Suprapubic skin (tissue), 4 donors: ENCODE measurements at regions not wholly inside any gene's neighbourhood (a gene's known extent, or its start where the extent isn't known, plus 50 kb on each side); places are given as distances from the start of the nearest gene placed in this dataset.

Experiments used
- DNase-seq, 2 donors: peaks; one replicate each; pipeline ENCODE4 v3.0.0-alpha.2; 2019; ENCODE audit warnings: low spot score in 2 of 2
- H3K27ac ChIP-seq: fragments of 200-600 bp; sonication (generic); one replicate; pipeline ENCODE4 v1.5.1; 2019
- H3K27me3 ChIP-seq: fragments of 200-600 bp; sonication (generic); one replicate; pipeline ENCODE4 v1.5.1; 2019
- H3K36me3 ChIP-seq: fragments of 200-600 bp; sonication (generic); one replicate; pipeline ENCODE4 v1.5.1; 2019
- H3K4me1 ChIP-seq: fragments of 200-600 bp; sonication (generic); one replicate; pipeline ENCODE4 v1.5.1; 2019
- H3K4me3 ChIP-seq: fragments of 200-600 bp; sonication (generic); one replicate; pipeline ENCODE4 v1.5.1; 2019; ENCODE audit warnings: mild to moderate bottlenecking
- H3K9me3 ChIP-seq: fragments of 200-600 bp; sonication (generic); one replicate; pipeline ENCODE4 v1.5.1; 2019
- EP300 ChIP-seq: sonication (generic); formaldehyde crosslinking; IDR thresholded peaks from one replicate; pipeline ENCODE4 v1.6.1; 2017; ENCODE audit warnings: antibody characterized with exemption
- POLR2A ChIP-seq, 2 donors: fragments of 450-650 bp; IDR thresholded peaks; one replicate each; pipeline ENCODE4 v1.6.1; 2017; ENCODE audit warnings: antibody characterized with exemption in 2 of 2, mild to moderate bottlenecking in 2 of 2, moderate library complexity in 2 of 2
- POLR2AphosphoS5 ChIP-seq, 3 donors: sonication (generic); formaldehyde crosslinking; IDR thresholded peaks; one replicate each; pipeline ENCODE4 v1.6.1; 2017; ENCODE audit warnings: antibody characterized with exemption in 3 of 3
- WGBS: methylation state at CpG from one replicate; pipeline ENCODE4 v1.1.5; 2018; 5-methylcytosine and 5-hydroxymethylcytosine counted together
- TF ChIP-seq, protein P1 (sequence below), 2 donors: fragments of 200-600 bp in 1 of 2; fragments of 450-650 bp in 1 of 2; sonication (generic) in 1 of 2; IDR thresholded peaks; one replicate each; pipeline ENCODE4 v1.5.1; 2016 to 2019; ENCODE audit warnings: antibody characterized with exemption in 2 of 2, mild to moderate bottlenecking in 1 of 2, moderate library complexity in 1 of 2

DNA sequence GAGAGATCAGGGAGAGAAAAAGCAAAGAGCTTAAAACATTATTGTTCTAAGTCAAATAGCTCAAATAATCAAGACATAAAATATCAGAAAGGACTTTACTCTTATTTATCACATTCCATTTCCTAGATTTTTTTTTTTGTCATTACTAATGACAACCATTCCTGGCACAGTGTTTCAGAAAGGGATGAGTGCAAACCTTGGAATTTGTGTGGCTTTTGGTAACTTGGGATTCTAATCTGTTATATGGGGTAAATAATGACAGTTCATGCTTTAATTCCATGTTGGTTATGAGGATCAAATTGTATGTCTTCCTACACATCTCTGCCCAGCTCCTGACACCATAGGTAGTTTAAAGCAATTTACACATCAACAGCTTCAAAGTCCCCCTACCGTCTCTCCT lies 358.4 kb upstream of the ADGRL4 start:
- Histone ChIP-seq H3K9me3 (no peaks in the 10 kb centered on the region), H3K4me3 (no peak overlapping the region), H3K27me3 (no peaks in the 10 kb centered on the region), H3K36me3 (no peaks in the 10 kb centered on the region), H3K27ac (no peak overlapping the region), H3K4me1 (no peaks in the 10 kb centered on the region)
- no peak for TF ChIP-seq POLR2AphosphoS5 (IDR thresholded peaks at IDR 0.05)
- no peak for TF ChIP-seq POLR2A (IDR thresholded peaks at IDR 0.05)
- TF ChIP-seq, protein P1, sequence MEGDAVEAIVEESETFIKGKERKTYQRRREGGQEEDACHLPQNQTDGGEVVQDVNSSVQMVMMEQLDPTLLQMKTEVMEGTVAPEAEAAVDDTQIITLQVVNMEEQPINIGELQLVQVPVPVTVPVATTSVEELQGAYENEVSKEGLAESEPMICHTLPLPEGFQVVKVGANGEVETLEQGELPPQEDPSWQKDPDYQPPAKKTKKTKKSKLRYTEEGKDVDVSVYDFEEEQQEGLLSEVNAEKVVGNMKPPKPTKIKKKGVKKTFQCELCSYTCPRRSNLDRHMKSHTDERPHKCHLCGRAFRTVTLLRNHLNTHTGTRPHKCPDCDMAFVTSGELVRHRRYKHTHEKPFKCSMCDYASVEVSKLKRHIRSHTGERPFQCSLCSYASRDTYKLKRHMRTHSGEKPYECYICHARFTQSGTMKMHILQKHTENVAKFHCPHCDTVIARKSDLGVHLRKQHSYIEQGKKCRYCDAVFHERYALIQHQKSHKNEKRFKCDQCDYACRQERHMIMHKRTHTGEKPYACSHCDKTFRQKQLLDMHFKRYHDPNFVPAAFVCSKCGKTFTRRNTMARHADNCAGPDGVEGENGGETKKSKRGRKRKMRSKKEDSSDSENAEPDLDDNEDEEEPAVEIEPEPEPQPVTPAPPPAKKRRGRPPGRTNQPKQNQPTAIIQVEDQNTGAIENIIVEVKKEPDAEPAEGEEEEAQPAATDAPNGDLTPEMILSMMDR (IDR thresholded peaks at IDR 0.05) = no peak
- no peak for TF ChIP-seq EP300
- no peak for DNase-seq
- 59% methylated on average over 1 of the region's 1 CpG for WGBS

DNA sequence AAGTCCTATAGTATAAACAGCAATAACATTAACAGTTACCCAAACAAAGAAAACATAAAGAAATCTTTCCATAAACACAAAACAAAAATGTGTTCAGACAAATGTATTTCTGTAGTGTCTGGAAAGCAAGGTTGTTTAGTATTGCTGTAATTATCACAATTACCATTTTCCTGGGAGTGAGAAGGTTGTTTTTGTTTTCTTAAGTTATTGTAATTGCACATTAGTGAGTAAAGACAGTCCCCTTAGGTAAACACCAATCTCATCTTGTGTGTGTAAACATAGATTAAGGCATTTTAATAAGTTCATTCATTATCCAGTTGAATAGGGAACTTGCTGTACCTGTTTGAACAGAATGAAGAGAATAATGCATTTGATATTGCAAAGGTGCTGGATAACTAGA lies 356.9 kb upstream of the ADGRL4 start:
- Histone ChIP-seq H3K27me3 (no peaks in the 10 kb centered on the region), H3K9me3 (no peaks in the 10 kb centered on the region), H3K4me1 (no peaks in the 10 kb centered on the region), H3K4me3 (no peak overlapping the region), H3K36me3 (no peaks in the 10 kb centered on the region), H3K27ac (no peak overlapping the region)
- no peak for DNase-seq
- TF ChIP-seq POLR2AphosphoS5 (IDR thresholded peaks at IDR 0.05) (no peak), EP300 (no peak)

DNA sequence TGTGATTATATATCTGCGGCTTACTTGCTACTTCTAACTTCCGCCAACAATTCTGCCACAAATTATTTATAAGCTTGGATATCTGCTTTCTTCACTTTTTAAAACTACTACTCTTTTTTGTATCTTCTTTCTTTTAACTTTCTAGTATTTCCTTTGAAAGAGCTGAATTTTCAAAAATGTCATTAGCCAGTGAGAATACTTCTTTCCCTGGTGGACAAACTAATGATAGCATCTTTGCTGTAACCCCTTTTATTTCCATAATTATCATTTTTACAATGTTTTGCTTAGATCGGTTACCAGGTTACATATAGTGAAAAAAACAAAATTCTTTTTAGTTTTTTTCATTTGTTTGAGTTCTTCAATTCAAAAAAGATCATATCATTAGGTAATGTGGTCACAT lies 355.9 kb upstream of the ADGRL4 start:
- Histone ChIP-seq H3K27ac (no peak overlapping the region), H3K9me3 (no peaks in the 10 kb centered on the region), H3K4me1 (no peaks in the 10 kb centered on the region), H3K4me3 (no peak overlapping the region), H3K27me3 (no peaks in the 10 kb centered on the region), H3K36me3 (no peaks in the 10 kb centered on the region)
- no peak for DNase-seq
- TF ChIP-seq POLR2A (IDR thresholded peaks at IDR 0.05) = no peak
- no peak for TF ChIP-seq EP300
- TF ChIP-seq POLR2AphosphoS5 (IDR thresholded peaks at IDR 0.05) = no peak
- TF ChIP-seq, protein P1 (IDR thresholded peaks at IDR 0.05) = no peak
- 79% methylated on average over 3 of the region's 3 CpGs for WGBS

DNA sequence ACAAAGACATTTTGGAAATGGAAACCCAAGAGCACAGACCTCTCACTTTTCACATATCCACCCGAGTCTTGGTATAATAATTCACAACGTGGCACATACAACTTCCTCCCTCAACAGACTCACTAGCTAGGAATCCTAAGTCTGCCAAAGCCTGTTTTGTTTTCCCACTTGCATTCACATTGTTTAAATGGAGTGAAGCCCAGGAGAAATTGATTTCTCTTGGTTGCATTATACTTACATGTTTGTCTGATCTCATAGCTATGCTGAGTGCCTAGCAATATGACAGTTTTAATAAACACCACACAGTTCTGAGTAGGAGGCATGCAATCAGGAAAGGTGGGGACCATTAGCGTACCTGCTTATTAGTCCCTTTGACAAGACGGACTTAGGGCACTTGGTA lies 348.6 kb upstream of the ADGRL4 start:
- Histone ChIP-seq H3K27me3 (no peaks in the 10 kb centered on the region), H3K4me3 (no peak overlapping the region), H3K4me1 (no peaks in the 10 kb centered on the region), H3K27ac (no peak overlapping the region), H3K36me3 (no peaks in the 10 kb centered on the region), H3K9me3 (no peaks in the 10 kb centered on the region)
- 75% methylated on average over 4 of the region's 4 CpGs for WGBS
- DNase-seq = no peak
- TF ChIP-seq POLR2A (IDR thresholded peaks at IDR 0.05) = no peak
- TF ChIP-seq, protein P1 (IDR thresholded peaks at IDR 0.05) = no peak
- no peak for TF ChIP-seq EP300
- no peak for TF ChIP-seq POLR2AphosphoS5 (IDR thresholded peaks at IDR 0.05)

DNA sequence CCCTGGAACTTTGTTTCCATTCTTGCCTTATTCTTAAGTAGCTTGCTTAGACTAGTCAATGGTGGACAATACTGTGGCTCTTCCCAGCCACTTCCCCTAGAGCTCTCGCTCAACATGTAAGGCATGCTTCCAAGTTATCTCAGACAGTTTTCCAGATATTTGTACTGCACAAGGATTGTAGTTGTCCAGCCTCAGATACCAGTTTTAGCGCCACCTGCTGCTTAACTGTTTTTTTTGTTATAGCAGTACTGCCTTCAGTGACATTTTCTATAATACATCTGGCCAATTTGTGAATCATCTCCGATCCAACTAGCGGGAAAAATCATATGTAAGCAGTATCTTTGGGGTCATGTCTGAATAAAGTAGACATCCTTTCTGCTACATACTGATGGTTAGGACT lies 346.7 kb upstream of the ADGRL4 start:
- no peaks in the 10 kb centered on the region for H3K9me3 ChIP-seq
- no peak overlapping the region for H3K4me3 ChIP-seq
- H3K27me3 ChIP-seq = no peaks in the 10 kb centered on the region
- 48% methylated on average over 4 of the region's 4 CpGs for WGBS
- TF ChIP-seq POLR2A (IDR thresholded peaks at IDR 0.05) (no peak), POLR2AphosphoS5 (IDR thresholded peaks at IDR 0.05) (no peak), EP300 (no peak)
- TF ChIP-seq, protein P1 (IDR thresholded peaks at IDR 0.05) = no peak
- H3K27ac ChIP-seq = no peak overlapping the region
- no peaks in the 10 kb centered on the region for H3K36me3 ChIP-seq
- DNase-seq = no peak
- no peaks in the 10 kb centered on the region for H3K4me1 ChIP-seq

DNA sequence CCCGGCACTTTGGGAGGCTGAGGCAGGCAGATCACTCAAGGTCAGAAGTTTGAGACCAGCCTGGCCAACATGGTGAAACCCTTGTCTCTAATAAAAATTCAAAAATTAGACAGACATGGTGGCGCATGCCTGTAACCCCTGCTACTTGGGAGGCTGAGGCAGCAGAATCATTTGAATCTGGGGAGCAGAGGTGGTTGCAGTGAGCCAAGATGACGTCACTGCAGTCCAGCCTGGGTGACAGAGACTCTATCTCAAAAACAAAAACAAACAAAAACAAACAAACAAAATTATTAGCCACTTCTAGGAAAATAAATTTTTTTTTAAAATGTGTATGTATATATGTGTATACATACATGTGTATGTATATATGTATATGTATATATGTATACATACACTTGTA lies 320.3 kb upstream of the ADGRL4 start:
- Histone ChIP-seq H3K27me3 (no peaks in the 10 kb centered on the region), H3K4me1 (no peaks in the 10 kb centered on the region), H3K4me3 (no peak overlapping the region), H3K36me3 (no peaks in the 10 kb centered on the region), H3K27ac (no peak overlapping the region), H3K9me3 (no peaks in the 10 kb centered on the region)
- DNase-seq = no peak
- TF ChIP-seq POLR2AphosphoS5 (IDR thresholded peaks at IDR 0.05) (no peak), POLR2A (IDR thresholded peaks at IDR 0.05) (no peak), EP300 (no peak)
- TF ChIP-seq, protein P1 (IDR thresholded peaks at IDR 0.05) = no peak
- WGBS = 85% methylated on average over 3 of the region's 3 CpGs
